Neural progenitor cell (in vitro differentiated cells): ENCODE measurements at regions not wholly inside any gene's neighbourhood (a gene's known extent, or its start where the extent isn't known, plus 50 kb on each side); places are given as distances from the start of the nearest gene placed in this dataset.

Source experiments
- CTCF ChIP-seq: fragments of 200-600 bp; sonication (generic); IDR thresholded peaks from 2 replicates; pipeline ENCODE4 v1.5.1; 2017; ENCODE audit warnings: antibody characterized with exemption, mild to moderate bottlenecking
- EZH2 ChIP-seq: fragments of 200-600 bp; sonication (generic); IDR thresholded peaks from 2 replicates; pipeline ENCODE4 v1.6.1; 2017; ENCODE audit warnings: antibody characterized with exemption, mild to moderate bottlenecking, moderate library complexity
- EZH2phosphoT487 ChIP-seq: fragments of 200-600 bp; sonication (generic); IDR thresholded peaks from 2 replicates; pipeline ENCODE4 v1.6.1; 2017; ENCODE audit warnings: antibody characterized with exemption

- TF ChIP-seq CTCF, result no peak
- TF ChIP-seq EZH2, result no peak
- no peak for TF ChIP-seq EZH2phosphoT487
These were observed 459.0 kb downstream of the KLF5 start for GRCh38 chr13:73517766-73518165.
